AG04449 (cell line): ENCODE measurements at regions not wholly inside any gene's neighbourhood (a gene's known extent, or its start where the extent isn't known, plus 50 kb on each side); places are given as distances from the start of the nearest gene placed in this dataset.

Experiments
- CTCF ChIA-PET: fragments of 350-600 bp; formaldehyde crosslinking; extraction: SDS; loops from one replicate; lab custom pipeline; 2021; ENCODE audit warnings: antibody characterized with exemption; lab: Yijun Ruan, JAX
- POLR2A ChIA-PET: fragments of 400-600, 350-600 bp; formaldehyde crosslinking; extraction: SDS; loops from one replicate; lab custom pipeline; 2020; ENCODE audit warnings: antibody characterized with exemption, inconsistent platforms; lab: Yijun Ruan, JAX
- DNase-seq: peaks from one replicate; pipeline ENCODE4 v3.0.0-alpha.2; 2010; ENCODE audit warnings: low read depth, low spot score
- H3K4me3 ChIP-seq: 2 replicates; pipeline ENCODE4 v1.5.1; 2011; ENCODE audit warnings: low read depth, mild to moderate bottlenecking, control low read depth, low read length
- TF ChIP-seq, protein P1 (sequence below): IDR thresholded peaks from one replicate; pipeline ENCODE4 v1.5.1; 2011; ENCODE audit warnings: mild to moderate bottlenecking, moderate library complexity, low read length, control low read depth, inconsistent platforms; ENCODE audit not compliant: insufficient read depth; ENCODE audit errors: missing control alignments

DNA sequence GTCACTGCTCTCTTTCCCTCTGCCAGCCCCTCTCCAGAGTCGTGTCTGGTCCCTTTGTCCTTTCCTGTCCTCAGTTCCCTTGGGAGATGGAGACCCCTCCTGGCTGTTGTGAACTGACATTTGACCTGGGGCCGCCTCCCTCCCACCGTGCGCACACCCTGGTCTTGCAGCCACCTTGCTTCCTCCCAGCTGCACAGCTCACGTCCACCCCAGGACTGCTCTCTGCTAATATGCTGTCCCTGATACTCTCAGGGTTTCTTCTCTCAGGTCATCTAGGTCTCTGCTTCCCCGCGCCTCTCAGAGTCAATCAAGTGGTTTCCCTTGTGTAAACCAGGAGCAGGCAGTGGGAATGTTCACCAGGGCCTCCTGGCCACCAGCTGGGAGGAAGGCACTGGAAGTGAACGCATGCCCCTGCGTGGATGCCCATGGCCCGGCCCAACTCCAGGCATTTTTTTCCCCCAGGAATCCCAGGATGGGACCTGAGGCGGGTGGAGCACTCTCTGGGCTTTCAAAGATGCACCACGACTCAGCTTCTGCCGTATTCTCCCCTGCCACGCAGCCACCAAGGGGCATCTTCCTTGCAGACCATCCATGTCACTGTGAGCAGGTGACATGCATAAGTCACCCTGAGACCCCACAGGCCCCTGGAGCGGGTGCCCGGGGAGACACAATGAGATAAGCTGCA is 142.4 kb downstream of the OLFM1 start:
- CTCF ChIA-PET: no interaction called here
- no peak for DNase-seq
- POLR2A ChIA-PET: no interaction called here

DNA sequence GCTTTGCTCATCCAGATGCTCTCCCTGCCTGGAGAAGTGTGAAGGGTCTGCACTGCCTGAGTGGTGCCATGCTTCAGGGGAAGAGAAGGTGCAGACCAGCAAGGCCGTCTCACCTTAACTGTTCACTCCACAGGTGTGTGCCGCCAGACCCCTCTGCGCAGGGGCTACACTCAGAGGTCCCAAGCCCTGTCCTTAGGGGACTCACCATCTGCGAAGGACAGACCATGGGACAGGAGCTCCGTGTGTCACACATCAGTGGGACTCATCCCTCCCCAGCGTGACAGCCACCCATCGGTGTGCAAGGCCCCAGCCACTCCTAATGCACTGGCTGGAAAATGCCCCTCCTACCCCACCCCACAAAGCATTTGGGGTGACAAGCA is 142.9 kb downstream of the OLFM1 start:
- CTCF ChIA-PET: no interaction called here
- POLR2A ChIA-PET: no interaction called here
- TF ChIP-seq, protein P1, sequence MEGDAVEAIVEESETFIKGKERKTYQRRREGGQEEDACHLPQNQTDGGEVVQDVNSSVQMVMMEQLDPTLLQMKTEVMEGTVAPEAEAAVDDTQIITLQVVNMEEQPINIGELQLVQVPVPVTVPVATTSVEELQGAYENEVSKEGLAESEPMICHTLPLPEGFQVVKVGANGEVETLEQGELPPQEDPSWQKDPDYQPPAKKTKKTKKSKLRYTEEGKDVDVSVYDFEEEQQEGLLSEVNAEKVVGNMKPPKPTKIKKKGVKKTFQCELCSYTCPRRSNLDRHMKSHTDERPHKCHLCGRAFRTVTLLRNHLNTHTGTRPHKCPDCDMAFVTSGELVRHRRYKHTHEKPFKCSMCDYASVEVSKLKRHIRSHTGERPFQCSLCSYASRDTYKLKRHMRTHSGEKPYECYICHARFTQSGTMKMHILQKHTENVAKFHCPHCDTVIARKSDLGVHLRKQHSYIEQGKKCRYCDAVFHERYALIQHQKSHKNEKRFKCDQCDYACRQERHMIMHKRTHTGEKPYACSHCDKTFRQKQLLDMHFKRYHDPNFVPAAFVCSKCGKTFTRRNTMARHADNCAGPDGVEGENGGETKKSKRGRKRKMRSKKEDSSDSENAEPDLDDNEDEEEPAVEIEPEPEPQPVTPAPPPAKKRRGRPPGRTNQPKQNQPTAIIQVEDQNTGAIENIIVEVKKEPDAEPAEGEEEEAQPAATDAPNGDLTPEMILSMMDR: no peak
- DNase-seq: no peak
- H3K4me3 ChIP-seq: no peak overlapping the region

More for the DNA sequence above, 142.4 kb downstream of the OLFM1 start:
- no peak overlapping the region for H3K4me3 ChIP-seq
- TF ChIP-seq, protein P1: no peak

DNA sequence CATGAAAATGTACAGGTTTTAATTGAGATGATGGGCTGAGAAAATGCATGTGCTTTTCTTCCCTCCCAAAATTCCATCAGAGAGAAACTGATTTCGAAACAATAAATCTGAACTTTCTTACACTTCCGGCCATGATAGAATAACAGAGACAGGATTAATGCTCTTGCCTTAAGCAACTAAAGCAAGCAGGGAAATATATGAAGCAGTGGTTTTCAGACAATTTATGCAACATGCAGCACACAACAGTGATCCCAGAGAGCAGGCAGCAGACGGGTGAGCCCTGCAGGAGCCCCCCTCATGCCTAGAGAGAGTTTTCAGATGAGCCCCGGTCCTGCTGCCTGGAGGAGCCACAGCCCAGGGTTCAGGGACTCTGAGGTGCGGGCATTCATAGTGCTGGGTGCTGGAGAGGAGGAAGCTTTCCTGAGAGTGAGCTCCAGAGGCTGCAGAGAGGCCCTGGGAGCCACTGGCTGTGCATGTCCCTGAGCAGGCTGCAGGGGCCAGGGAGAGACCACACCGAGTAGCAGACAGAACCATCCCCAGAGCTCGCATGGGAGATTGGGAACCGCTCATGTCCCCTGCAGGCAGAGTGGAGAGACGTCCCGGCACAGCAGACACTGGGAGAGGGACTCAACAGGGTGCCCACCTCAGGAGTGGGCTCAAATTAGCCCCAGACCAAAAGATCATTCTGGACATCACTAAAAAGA is 143.5 kb downstream of the OLFM1 start:
- ChIA-PET CTCF (no interaction called here), POLR2A (no interaction called here)
- H3K4me3 ChIP-seq: no peak overlapping the region
- TF ChIP-seq, protein P1: no peak
- no peak for DNase-seq

DNA sequence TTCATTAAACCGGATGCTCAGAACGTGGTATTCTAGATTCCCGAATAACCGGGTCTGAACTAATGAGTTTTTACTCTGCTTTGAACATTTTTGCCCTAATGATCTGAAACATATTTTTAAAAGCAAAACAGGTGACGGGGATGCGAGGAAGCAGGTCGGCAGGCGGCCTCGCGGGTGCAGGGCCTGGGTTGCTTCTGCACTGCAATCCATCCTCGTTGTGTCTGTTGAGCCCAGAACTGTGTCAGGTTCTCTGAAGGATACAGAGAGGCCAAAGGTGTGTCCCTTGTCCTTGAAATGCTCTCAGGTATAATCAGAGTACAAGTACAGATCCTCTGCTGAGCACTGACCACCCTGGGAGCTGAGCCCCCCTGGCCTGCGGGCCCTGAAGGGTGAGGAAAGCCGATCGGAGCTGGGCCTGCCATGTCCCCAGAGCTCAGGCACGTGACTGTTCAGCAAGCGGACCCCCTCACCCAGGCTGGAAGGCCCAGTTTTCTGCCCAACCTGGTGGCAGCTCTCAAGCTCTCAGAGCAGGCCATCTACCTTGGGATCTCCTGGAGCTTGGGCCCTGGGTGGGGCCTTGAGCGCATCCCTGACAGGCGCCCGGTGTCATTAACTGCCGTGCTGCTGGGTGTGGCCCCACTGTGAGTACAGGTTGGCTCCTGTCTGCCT is 151.8 kb downstream of the OLFM1 start:
- ChIA-PET CTCF (no interaction called here), POLR2A (no interaction called here)
- no peak for DNase-seq
- no peak overlapping the region for H3K4me3 ChIP-seq
- TF ChIP-seq, protein P1: no peak

DNA sequence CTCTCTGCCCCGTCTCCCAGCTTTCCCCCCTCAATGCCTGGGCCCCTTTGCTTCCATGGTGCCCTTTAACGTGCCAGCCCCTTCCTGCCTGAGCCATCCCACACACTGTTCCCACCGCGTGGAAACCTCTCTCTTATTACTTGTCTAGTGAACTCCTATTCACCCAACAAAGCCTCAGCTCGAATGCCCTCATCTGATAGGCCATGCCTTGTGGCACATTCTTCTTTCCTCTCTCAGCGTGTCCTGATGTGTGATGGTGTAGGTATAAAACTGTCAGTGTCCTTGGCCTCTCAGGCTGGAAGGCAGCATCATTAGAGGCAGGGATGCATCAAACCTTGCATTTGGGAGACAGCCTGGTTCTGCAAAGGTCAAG is 152.3 kb downstream of the OLFM1 start:
- CTCF ChIA-PET: no interaction called here

DNA sequence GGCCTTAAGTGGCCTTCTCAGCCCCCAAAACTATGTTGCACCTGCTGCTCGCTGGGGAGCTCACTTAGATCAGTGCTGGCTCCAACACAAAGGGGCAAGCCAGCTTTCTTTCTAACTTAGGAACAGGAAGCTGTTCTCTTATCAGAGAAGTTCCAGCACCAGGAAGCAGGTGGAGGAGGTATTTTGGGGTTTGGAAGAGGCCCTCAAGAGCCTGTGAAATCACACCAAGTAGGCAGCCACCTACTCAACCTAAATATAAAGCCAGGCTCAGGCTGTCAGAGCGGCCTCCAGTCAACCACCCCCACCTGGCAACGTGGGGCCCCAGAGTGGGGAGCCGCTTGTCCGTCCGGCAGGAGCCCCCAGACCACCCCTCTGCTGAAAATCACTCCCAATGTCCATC is 152.8 kb downstream of the OLFM1 start:
- no peak overlapping the region for H3K4me3 ChIP-seq
- ChIA-PET CTCF (no interaction called here), POLR2A (no interaction called here)
- TF ChIP-seq, protein P1: no peak
- no peak for DNase-seq

More for the DNA sequence above, 152.3 kb downstream of the OLFM1 start:
- no peak for DNase-seq
- POLR2A ChIA-PET: no interaction called here
- TF ChIP-seq, protein P1: no peak
- no peak overlapping the region for H3K4me3 ChIP-seq
